Thoracic aorta (tissue), 2 donors: ENCODE measurements at regions not wholly inside any gene's neighbourhood (a gene's known extent, or its start where the extent isn't known, plus 50 kb on each side); places are given as distances from the start of the nearest gene placed in this dataset.

Experiments
- ATAC-seq: fragments of 150-250 bp; one replicate; pipeline ENCODE4 v1.8.0; 2017; ENCODE audit warnings: low read depth; ENCODE audit not compliant: insufficient number of reproducible peaks, low FRiP score
- DNase-seq: peaks from one replicate; pipeline ENCODE4 v3.0.0-alpha.2; 2020; ENCODE audit warnings: low spot score
- H3K27ac ChIP-seq, 2 donors: fragments of 200-600 bp; sonication (generic); 1 replicate in 1 of 2; 2 replicates in 1 of 2; pipeline ENCODE4 v1.5.1; 2016; ENCODE audit warnings: mild to moderate bottlenecking in 2 of 2, moderate library complexity in 2 of 2
- H3K27me3 ChIP-seq: fragments of 200-600 bp; sonication (generic); replicated peaks from 2 replicates; pipeline ENCODE4 v1.6.0; 2016; ENCODE audit warnings: mild to moderate bottlenecking; ENCODE audit not compliant: insufficient read depth
- H3K36me3 ChIP-seq: fragments of 200-600 bp; sonication (generic); one replicate; pipeline ENCODE4 v1.5.1; 2016
- H3K4me1 ChIP-seq, 2 donors: fragments of 200-600 bp; sonication (generic); 1 replicate in 1 of 2; 2 replicates in 1 of 2; pipeline versions ENCODE4 v1.5.1 to v1.6.0; 2016; ENCODE audit warnings: low read depth in 2 of 2, mild to moderate bottlenecking in 1 of 2; ENCODE audit not compliant: control insufficient read depth in 1 of 2
- H3K4me3 ChIP-seq: fragments of 200-600 bp; sonication (generic); 2 replicates; pipeline ENCODE4 v1.5.1; 2016; ENCODE audit warnings: mild to moderate bottlenecking
- H3K9me3 ChIP-seq: fragments of 200-600 bp; sonication (generic); 2 replicates; pipeline ENCODE4 v1.5.1; 2016
- CTCF ChIP-seq: fragments of 200-600 bp; sonication (generic); IDR thresholded peaks from one replicate; pipeline ENCODE4 v1.5.1; 2019; ENCODE audit warnings: antibody characterized with exemption

GRCh38 chr6:137968455-137968804, 101.4 kb downstream of the TNFAIP3 start:
- no peak overlapping the region for H3K4me3 ChIP-seq
- ATAC-seq (no peak), DNase-seq (no peak)
- no peaks in the 10 kb centered on the region for H3K36me3 ChIP-seq
- H3K27ac ChIP-seq, result no peak overlapping the region
- no peaks in the 10 kb centered on the region for H3K9me3 ChIP-seq
- no peaks in the 10 kb centered on the region for H3K4me1 ChIP-seq
- H3K27me3 ChIP-seq, result no peaks in the 10 kb centered on the region
- TF ChIP-seq CTCF, result no peak

- Histone ChIP-seq H3K4me3 (no peak overlapping the region), H3K27ac (no peak overlapping the region), H3K27me3 (no peaks in the 10 kb centered on the region), H3K4me1 (no peaks in the 10 kb centered on the region), H3K36me3 (no peaks in the 10 kb centered on the region), H3K9me3 (no peaks in the 10 kb centered on the region)
- TF ChIP-seq CTCF, result no peak
- DNase-seq (no peak), ATAC-seq (no peak)
Observed at GRCh38 chr6:137968901-137969300, 101.8 kb downstream of the TNFAIP3 start.

- no peak overlapping the region for H3K4me3 ChIP-seq
- TF ChIP-seq CTCF, result no peak
- DNase-seq (no peak), ATAC-seq (no peak)
- no peaks in the 10 kb centered on the region for H3K27me3 ChIP-seq
- no peaks in the 10 kb centered on the region for H3K9me3 ChIP-seq
- no peaks in the 10 kb centered on the region for H3K36me3 ChIP-seq
- H3K4me1 ChIP-seq, result no peaks in the 10 kb centered on the region
- no peak overlapping the region for H3K27ac ChIP-seq
Observed at GRCh38 chr6:137969874-137970273, 102.8 kb downstream of the TNFAIP3 start.

- DNase-seq (no peak), ATAC-seq (no peak)
- TF ChIP-seq CTCF, result no peak
- H3K4me3 ChIP-seq, result no peak overlapping the region
- no peaks in the 10 kb centered on the region for H3K4me1 ChIP-seq
- H3K9me3 ChIP-seq, result no peaks in the 10 kb centered on the region
- no peak overlapping the region for H3K27ac ChIP-seq
- no peaks in the 10 kb centered on the region for H3K27me3 ChIP-seq
- H3K36me3 ChIP-seq, result no peaks in the 10 kb centered on the region
Observed at GRCh38 chr6:137970368-137970767, 103.3 kb downstream of the TNFAIP3 start.

- H3K4me3 ChIP-seq, result no peak overlapping the region
- H3K27me3 ChIP-seq, result no peaks in the 10 kb centered on the region
- no peaks in the 10 kb centered on the region for H3K9me3 ChIP-seq
- ATAC-seq (no peak), DNase-seq (no peak)
- H3K36me3 ChIP-seq, result no peaks in the 10 kb centered on the region
- no peak for TF ChIP-seq CTCF
- no peak overlapping the region for H3K27ac ChIP-seq
- H3K4me1 ChIP-seq, result no peaks in the 10 kb centered on the region
Observed at GRCh38 chr6:137973201-137973600, 106.1 kb downstream of the TNFAIP3 start.
